OCI-LY1 (cell line): ENCODE measurements at regions not wholly inside any gene's neighbourhood (a gene's known extent, or its start where the extent isn't known, plus 50 kb on each side); places are given as distances from the start of the nearest gene placed in this dataset.
A peak's percentile ranks its signal among the peaks of the same experiment; 100 is the strongest.

Experiments
- H2AFZ ChIP-seq: fragments of 200-600 bp; sonication (generic), shearing (Covaris generic); 2 replicates; pipeline ENCODE4 v1.6.0; 2014; ENCODE audit warnings: antibody characterized with exemption, mild to moderate bottlenecking, low read length
- H3F3A ChIP-seq: fragments of 200-600 bp; sonication (generic), shearing (Covaris generic); 2 replicates; pipeline ENCODE4 v1.6.0; 2014; ENCODE audit warnings: mild to moderate bottlenecking, antibody characterized with exemption, low read length, moderate library complexity; ENCODE audit not compliant: insufficient read depth
- H3K27ac ChIP-seq: fragments of 200-600 bp; sonication (generic); 2 replicates; pipeline ENCODE4 v1.5.1; 2014; ENCODE audit warnings: low read length, mixed run types, mild to moderate bottlenecking, low read depth; ENCODE audit not compliant: poor library complexity, severe bottlenecking
- H3K27me3 ChIP-seq: fragments of 200-600 bp; sonication (generic); 2 replicates; pipeline ENCODE4 v1.6.0; 2014; ENCODE audit warnings: antibody characterized with exemption, mild to moderate bottlenecking, low read length, moderate library complexity; ENCODE audit not compliant: insufficient read depth
- H3K36me3 ChIP-seq: fragments of 200-600 bp; sonication (generic); 2 replicates; pipeline ENCODE4 v1.6.1; 2014; ENCODE audit warnings: mild to moderate bottlenecking, antibody characterized with exemption, low read length, moderate library complexity, mixed read lengths; ENCODE audit not compliant: insufficient read depth
- H3K4me1 ChIP-seq: fragments of 200-600 bp; sonication (generic); 2 replicates; pipeline ENCODE4 v1.5.1; 2014; ENCODE audit warnings: mild to moderate bottlenecking, low read length, moderate library complexity; ENCODE audit not compliant: insufficient read depth, severe bottlenecking
- H3K4me2 ChIP-seq: fragments of 200-600 bp; sonication (generic), shearing (Covaris generic); 2 replicates; pipeline ENCODE4 v1.6.1; 2014; ENCODE audit warnings: low read length
- H3K4me3 ChIP-seq: fragments of 200-600 bp; sonication (generic); 2 replicates; pipeline ENCODE4 v1.5.1; 2014; ENCODE audit warnings: low read length, low read depth, mild to moderate bottlenecking, mixed read lengths; ENCODE audit not compliant: poor library complexity, severe bottlenecking
- H3K79me2 ChIP-seq: fragments of 200-600 bp; shearing (Covaris generic); 2 replicates; pipeline ENCODE4 v1.6.1; 2016; ENCODE audit warnings: mixed run types, low read length, mixed read lengths; ENCODE audit not compliant: insufficient read depth
- H3K9ac ChIP-seq: fragments of 200-600 bp; sonication (generic), shearing (Covaris generic); 2 replicates; pipeline ENCODE4 v1.6.1; 2014; ENCODE audit warnings: mild to moderate bottlenecking, low read length, mixed read lengths
- H3K9me2 ChIP-seq: fragments of 200-600 bp; sonication (generic), shearing (Covaris generic); 2 replicates; pipeline ENCODE4 v1.6.1; 2014; ENCODE audit warnings: low read depth, mild to moderate bottlenecking, low read length, mixed read lengths
- H3K9me3 ChIP-seq: fragments of 200-600 bp; shearing (Covaris generic); 2 replicates; pipeline ENCODE4 v1.6.1; 2014; ENCODE audit warnings: low read length, mixed read lengths
- H4K20me1 ChIP-seq: fragments of 200-600 bp; sonication (generic), shearing (Covaris generic); 2 replicates; pipeline ENCODE4 v1.6.0; 2016; ENCODE audit warnings: mild to moderate bottlenecking, low read length; ENCODE audit not compliant: insufficient read depth
- EZH2 ChIP-seq: fragments of 200-600 bp; sonication (generic), shearing (Covaris generic); IDR thresholded peaks from 2 replicates; pipeline ENCODE4 v1.8.0; 2017; ENCODE audit warnings: borderline replicate concordance, mixed run types, mild to moderate bottlenecking, antibody characterized with exemption, low read length, moderate library complexity, mixed read lengths
- TF ChIP-seq, protein P1 (sequence below): fragments of 200-600 bp; sonication (generic), shearing (Covaris generic); IDR thresholded peaks from 2 replicates; pipeline ENCODE4 v1.5.1; 2017; ENCODE audit warnings: mild to moderate bottlenecking, antibody characterized with exemption, low read length, moderate library complexity, mixed read lengths

DNA sequence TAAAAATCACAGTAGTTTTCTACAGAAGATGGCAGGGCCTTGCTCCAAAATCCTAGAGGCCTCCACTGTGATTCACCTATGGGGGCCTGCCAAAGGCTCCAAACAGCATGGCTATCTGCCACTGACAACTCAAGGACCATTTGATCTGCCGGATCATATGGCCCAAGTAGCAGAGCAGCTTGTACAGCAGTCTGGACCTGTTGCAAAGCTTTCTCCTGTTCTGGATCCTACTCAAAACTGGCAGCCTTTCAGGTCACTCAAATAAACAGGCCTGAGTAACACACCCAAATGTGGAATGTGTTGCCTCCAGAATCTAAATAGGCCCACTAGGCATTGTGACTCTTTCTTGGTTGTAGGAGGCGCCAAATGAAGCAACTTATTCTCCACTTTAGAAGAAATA lies 1049.3 kb downstream of the PCDH9 start:
- TF ChIP-seq EZH2: no peak
- TF ChIP-seq, protein P1, sequence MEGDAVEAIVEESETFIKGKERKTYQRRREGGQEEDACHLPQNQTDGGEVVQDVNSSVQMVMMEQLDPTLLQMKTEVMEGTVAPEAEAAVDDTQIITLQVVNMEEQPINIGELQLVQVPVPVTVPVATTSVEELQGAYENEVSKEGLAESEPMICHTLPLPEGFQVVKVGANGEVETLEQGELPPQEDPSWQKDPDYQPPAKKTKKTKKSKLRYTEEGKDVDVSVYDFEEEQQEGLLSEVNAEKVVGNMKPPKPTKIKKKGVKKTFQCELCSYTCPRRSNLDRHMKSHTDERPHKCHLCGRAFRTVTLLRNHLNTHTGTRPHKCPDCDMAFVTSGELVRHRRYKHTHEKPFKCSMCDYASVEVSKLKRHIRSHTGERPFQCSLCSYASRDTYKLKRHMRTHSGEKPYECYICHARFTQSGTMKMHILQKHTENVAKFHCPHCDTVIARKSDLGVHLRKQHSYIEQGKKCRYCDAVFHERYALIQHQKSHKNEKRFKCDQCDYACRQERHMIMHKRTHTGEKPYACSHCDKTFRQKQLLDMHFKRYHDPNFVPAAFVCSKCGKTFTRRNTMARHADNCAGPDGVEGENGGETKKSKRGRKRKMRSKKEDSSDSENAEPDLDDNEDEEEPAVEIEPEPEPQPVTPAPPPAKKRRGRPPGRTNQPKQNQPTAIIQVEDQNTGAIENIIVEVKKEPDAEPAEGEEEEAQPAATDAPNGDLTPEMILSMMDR: no peak
- no peaks in the 10 kb centered on the region for H3F3A ChIP-seq

DNA sequence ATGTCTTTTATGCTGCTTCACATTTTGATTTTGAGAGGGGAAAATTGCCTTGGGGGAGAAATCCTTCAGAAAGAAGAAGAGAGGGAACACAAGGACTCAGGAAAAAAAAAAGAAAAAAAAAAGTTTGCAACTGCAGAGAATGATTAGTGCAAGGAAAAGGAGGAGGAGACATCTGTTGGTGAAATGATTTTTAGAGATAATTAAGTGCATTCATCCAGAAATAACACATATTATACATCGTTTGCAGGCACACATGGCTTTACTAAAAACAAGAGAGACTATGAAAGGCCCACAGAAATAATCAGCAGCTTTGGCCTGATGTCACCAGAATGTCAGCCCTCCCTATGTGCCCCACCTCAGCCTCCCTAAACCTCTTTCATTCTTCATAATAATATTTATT lies 1058.2 kb downstream of the PCDH9 start:
- Histone ChIP-seq H3K27ac (no peak overlapping the region), H2AFZ (peak overlapping the region; percentile 37; the same call in 1 of the 2 replicates), H3K27me3 (no peaks in the 10 kb centered on the region), H3K36me3 (no peaks in the 10 kb centered on the region), H3K9me2 (no peaks in the 10 kb centered on the region), H3F3A (no peaks in the 10 kb centered on the region), H3K79me2 (no peaks in the 10 kb centered on the region), H3K4me1 (no peaks in the 10 kb centered on the region), H3K9ac (no peak overlapping the region), H3K4me2 (no peak overlapping the region), H3K4me3 (no peak overlapping the region), H4K20me1 (no peaks in the 10 kb centered on the region), H3K9me3 (no peaks in the 10 kb centered on the region)
- TF ChIP-seq, protein P1: no peak
- no peak for TF ChIP-seq EZH2

More for the DNA sequence above, 1049.3 kb downstream of the PCDH9 start:
- no peaks in the 10 kb centered on the region for H3K36me3 ChIP-seq
- H3K27ac ChIP-seq: no peak overlapping the region
- no peak overlapping the region for H3K4me2 ChIP-seq
- H3K79me2 ChIP-seq: no peaks in the 10 kb centered on the region
- no peak overlapping the region for H3K4me3 ChIP-seq
- no peaks in the 10 kb centered on the region for H4K20me1 ChIP-seq
- no peak overlapping the region for H2AFZ ChIP-seq
- H3K4me1 ChIP-seq: no peaks in the 10 kb centered on the region
- H3K27me3 ChIP-seq: no peaks in the 10 kb centered on the region
- no peak overlapping the region for H3K9ac ChIP-seq
- H3K9me3 ChIP-seq: no peaks in the 10 kb centered on the region
- no peaks in the 10 kb centered on the region for H3K9me2 ChIP-seq

- no peaks in the 10 kb centered on the region for H3K9me2 ChIP-seq
- no peaks in the 10 kb centered on the region for H3K79me2 ChIP-seq
- H3K27me3 ChIP-seq: no peaks in the 10 kb centered on the region
- no peaks in the 10 kb centered on the region for H3K36me3 ChIP-seq
- H3K27ac ChIP-seq: no peak overlapping the region
- peaks cover 50% of the 10 kb centered on the region for H3K4me1 ChIP-seq
- H3F3A ChIP-seq: peaks cover 3% of the 10 kb centered on the region; the same call in 1 of the 2 replicates
- no peaks in the 10 kb centered on the region for H4K20me1 ChIP-seq
- no peak overlapping the region for H3K4me2 ChIP-seq
- H3K4me3 ChIP-seq: no peak overlapping the region
- no peak overlapping the region for H3K9ac ChIP-seq
- H2AFZ ChIP-seq: no peak overlapping the region
- TF ChIP-seq, protein P1: no peak
- TF ChIP-seq EZH2: no peak
- no peaks in the 10 kb centered on the region; the same call in 1 of the 2 replicates for H3K9me3 ChIP-seq
Measured at GRCh38 chr13:66162470-66162869, 1067.7 kb downstream of the PCDH9 start.
